ENCODE measurements at regions not wholly inside any gene's neighbourhood (a gene's known extent, or its start where the extent isn't known, plus 50 kb on each side); places are given as distances from the start of the nearest gene placed in this dataset.

- Histone ChIP-seq H3K9me3 (peaks cover 0 to 9% (median 0%) of the 10 kb centered on the region in 12 donors), H3K36me3 (no peaks in the 10 kb centered on the region), H3K4me1 (no peaks in the 10 kb centered on the region), H3K27ac (no peak overlapping the region), H3K4me3 (no peak overlapping the region), H3K27me3 (peaks cover 0 to 6% (median 0%) of the 10 kb centered on the region in 9 donors)
- TF ChIP-seq CTCF (IDR thresholded peaks at IDR 0.05) (no peak), POLR2A (IDR thresholded peaks at IDR 0.05) (no peak)
- ATAC-seq (no peak), DNase-seq (no peak)
- WGBS, 4 donors: 72 to 77% (median 75%) methylated on average over 7 of the region's 7 CpGs
- intact Hi-C loops (cut with DNase I): no loop called here
These were observed 134.9 kb upstream of the ADARB2 start for GRCh38 chr10:1872151-1872726.

- 48 to 70% (median 68%) methylated on average over 4 to 5 of the region's 5 CpGs for WGBS, 4 donors
- intact Hi-C loops (cut with DNase I): no loop called here
- Histone ChIP-seq H3K9me3 (peaks cover 0 to 7% (median 0%) of the 10 kb centered on the region in 12 donors), H3K4me3 (no peak overlapping the region), H3K27ac (no peak overlapping the region), H3K36me3 (no peaks in the 10 kb centered on the region), H3K4me1 (no peaks in the 10 kb centered on the region), H3K27me3 (peaks cover 0 to 6% (median 0%) of the 10 kb centered on the region in 9 donors)
- ATAC-seq (no peak), DNase-seq (no peak)
- TF ChIP-seq CTCF (IDR thresholded peaks at IDR 0.05) (no peak), POLR2A (IDR thresholded peaks at IDR 0.05) (no peak)
These were observed 133.2 kb upstream of the ADARB2 start for GRCh38 chr10:1870491-1870890.

GRCh38 chr10:1869861-1870260 lies 132.5 kb upstream of the ADARB2 start:
- no peak for DNase-seq
- H3K36me3 ChIP-seq: no peaks in the 10 kb centered on the region
- peaks cover 0 to 6% (median 0%) of the 10 kb centered on the region in 9 donors for H3K27me3 ChIP-seq

GRCh38 chr10:1860351-1860750 lies 123.0 kb upstream of the ADARB2 start:
- Histone ChIP-seq H3K27me3 (no peaks in the 10 kb centered on the region), H3K4me3 (no peak overlapping the region), H3K4me1 (no peaks in the 10 kb centered on the region), H3K27ac (no peak overlapping the region), H3K9me3 (peaks cover 0 to 18% (median 0%) of the 10 kb centered on the region in 12 donors), H3K36me3 (no peaks in the 10 kb centered on the region)
- ATAC-seq: no peak
- intact Hi-C loops (cut with DNase I): no loop called here
- no peak for DNase-seq
- TF ChIP-seq CTCF (IDR thresholded peaks at IDR 0.05) (no peak), POLR2A (IDR thresholded peaks at IDR 0.05) (no peak)
- WGBS, 4 donors: 61 to 77% (median 70%) methylated on average over 5 of the region's 5 CpGs

More at GRCh38 chr10:1869861-1870260, 132.5 kb upstream of the ADARB2 start:
- no peak for TF ChIP-seq POLR2A (IDR thresholded peaks at IDR 0.05)
- TF ChIP-seq CTCF (IDR thresholded peaks at IDR 0.05): no peak
- WGBS, 4 donors: 72 to 86% (median 81%) methylated on average over 11 to 13 of the region's 13 CpGs
- H3K4me3 ChIP-seq: no peak overlapping the region
- intact Hi-C loops (cut with DNase I): no loop called here
- ATAC-seq: no peak
- no peak overlapping the region for H3K27ac ChIP-seq
- H3K4me1 ChIP-seq: no peaks in the 10 kb centered on the region
- H3K9me3 ChIP-seq: peaks cover 0 to 3% (median 0%) of the 10 kb centered on the region in 12 donors
